ENCODE measurements at regions not wholly inside any gene's neighbourhood (a gene's known extent, or its start where the extent isn't known, plus 50 kb on each side); places are given as distances from the start of the nearest gene placed in this dataset.

- TF ChIP-seq CTCF (IDR thresholded peaks at IDR 0.05): no peak
- no peak for TF ChIP-seq POLR2A (IDR thresholded peaks at IDR 0.05)
Measured at GRCh38 chr17:5793157-5793556, 208.8 kb upstream of the NLRP1 start.
